OCI-LY1 (cell line): ENCODE measurements at regions not wholly inside any gene's neighbourhood (a gene's known extent, or its start where the extent isn't known, plus 50 kb on each side); places are given as distances from the start of the nearest gene placed in this dataset.

Source experiments
- H2AFZ ChIP-seq: fragments of 200-600 bp; sonication (generic), shearing (Covaris generic); 2 replicates; pipeline ENCODE4 v1.6.0; 2014; ENCODE audit warnings: antibody characterized with exemption, mild to moderate bottlenecking, low read length
- H3F3A ChIP-seq: fragments of 200-600 bp; sonication (generic), shearing (Covaris generic); 2 replicates; pipeline ENCODE4 v1.6.0; 2014; ENCODE audit warnings: mild to moderate bottlenecking, antibody characterized with exemption, low read length, moderate library complexity; ENCODE audit not compliant: insufficient read depth
- H3K27ac ChIP-seq: fragments of 200-600 bp; sonication (generic); 2 replicates; pipeline ENCODE4 v1.5.1; 2014; ENCODE audit warnings: low read length, mixed run types, mild to moderate bottlenecking, low read depth; ENCODE audit not compliant: poor library complexity, severe bottlenecking
- H3K27me3 ChIP-seq: fragments of 200-600 bp; sonication (generic); 2 replicates; pipeline ENCODE4 v1.6.0; 2014; ENCODE audit warnings: antibody characterized with exemption, mild to moderate bottlenecking, low read length, moderate library complexity; ENCODE audit not compliant: insufficient read depth
- H3K36me3 ChIP-seq: fragments of 200-600 bp; sonication (generic); 2 replicates; pipeline ENCODE4 v1.6.1; 2014; ENCODE audit warnings: mild to moderate bottlenecking, antibody characterized with exemption, low read length, moderate library complexity, mixed read lengths; ENCODE audit not compliant: insufficient read depth
- H3K4me1 ChIP-seq: fragments of 200-600 bp; sonication (generic); 2 replicates; pipeline ENCODE4 v1.5.1; 2014; ENCODE audit warnings: mild to moderate bottlenecking, low read length, moderate library complexity; ENCODE audit not compliant: insufficient read depth, severe bottlenecking
- H3K4me2 ChIP-seq: fragments of 200-600 bp; sonication (generic), shearing (Covaris generic); 2 replicates; pipeline ENCODE4 v1.6.1; 2014; ENCODE audit warnings: low read length
- H3K4me3 ChIP-seq: fragments of 200-600 bp; sonication (generic); 2 replicates; pipeline ENCODE4 v1.5.1; 2014; ENCODE audit warnings: low read length, low read depth, mild to moderate bottlenecking, mixed read lengths; ENCODE audit not compliant: poor library complexity, severe bottlenecking
- H3K79me2 ChIP-seq: fragments of 200-600 bp; shearing (Covaris generic); 2 replicates; pipeline ENCODE4 v1.6.1; 2016; ENCODE audit warnings: mixed run types, low read length, mixed read lengths; ENCODE audit not compliant: insufficient read depth
- H3K9ac ChIP-seq: fragments of 200-600 bp; sonication (generic), shearing (Covaris generic); 2 replicates; pipeline ENCODE4 v1.6.1; 2014; ENCODE audit warnings: mild to moderate bottlenecking, low read length, mixed read lengths
- H3K9me2 ChIP-seq: fragments of 200-600 bp; sonication (generic), shearing (Covaris generic); 2 replicates; pipeline ENCODE4 v1.6.1; 2014; ENCODE audit warnings: low read depth, mild to moderate bottlenecking, low read length, mixed read lengths
- H3K9me3 ChIP-seq: fragments of 200-600 bp; shearing (Covaris generic); 2 replicates; pipeline ENCODE4 v1.6.1; 2014; ENCODE audit warnings: low read length, mixed read lengths
- H4K20me1 ChIP-seq: fragments of 200-600 bp; sonication (generic), shearing (Covaris generic); 2 replicates; pipeline ENCODE4 v1.6.0; 2016; ENCODE audit warnings: mild to moderate bottlenecking, low read length; ENCODE audit not compliant: insufficient read depth
- CTCF ChIP-seq: fragments of 200-600 bp; sonication (generic), shearing (Covaris generic); IDR thresholded peaks from 2 replicates; pipeline ENCODE4 v1.5.1; 2017; ENCODE audit warnings: mild to moderate bottlenecking, antibody characterized with exemption, low read length, moderate library complexity, mixed read lengths
- EZH2 ChIP-seq: fragments of 200-600 bp; sonication (generic), shearing (Covaris generic); IDR thresholded peaks from 2 replicates; pipeline ENCODE4 v1.8.0; 2017; ENCODE audit warnings: borderline replicate concordance, mixed run types, mild to moderate bottlenecking, antibody characterized with exemption, low read length, moderate library complexity, mixed read lengths

DNA sequence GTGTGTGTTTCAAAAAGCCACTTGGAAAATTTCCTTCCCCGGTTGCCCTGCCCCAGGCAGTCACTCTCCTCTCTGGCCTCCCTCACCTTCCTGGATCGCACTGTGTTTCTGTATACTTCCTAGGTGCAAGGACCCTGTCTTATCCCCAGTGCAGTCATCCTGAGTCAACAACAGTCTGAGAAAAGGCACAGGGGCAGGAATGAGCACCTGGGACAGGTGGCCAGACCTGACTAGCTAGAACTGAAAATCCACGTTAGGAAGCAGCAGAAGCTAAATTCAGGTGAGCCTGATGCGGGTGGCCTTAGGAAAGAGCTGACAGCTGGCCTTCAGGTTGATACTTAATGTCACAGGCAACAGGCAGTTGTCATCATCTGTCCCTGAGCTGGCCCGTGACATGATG, 62.9 kb upstream of the VGLL4 start:
- H3K36me3 ChIP-seq: peaks cover 4% of the 10 kb centered on the region; the same call in 1 of the 2 replicates
- no peak overlapping the region for H3K9ac ChIP-seq
- H3K27ac ChIP-seq: no peak overlapping the region

DNA sequence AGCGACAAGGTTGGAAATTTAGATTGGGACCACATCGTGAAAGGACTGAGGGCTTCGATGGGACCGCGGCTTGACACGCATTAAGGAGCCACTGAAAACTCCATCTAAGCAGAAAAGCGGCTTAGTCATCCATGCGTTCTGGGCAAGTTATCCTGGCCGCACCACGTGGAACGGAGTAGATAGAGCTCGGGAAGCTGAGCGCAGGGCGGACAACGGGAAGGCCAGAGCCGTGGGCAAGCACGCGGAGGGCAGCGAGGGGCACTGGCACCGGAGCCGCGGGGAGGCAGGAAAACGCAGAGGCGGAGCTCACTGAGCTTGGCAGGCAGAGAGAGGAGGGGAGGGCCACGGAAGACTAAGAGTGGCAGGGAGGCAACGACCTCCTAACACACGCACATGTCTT, 61.3 kb upstream of the VGLL4 start:
- no peaks in the 10 kb centered on the region for H3K4me1 ChIP-seq
- no peak overlapping the region for H3K4me2 ChIP-seq
- no peaks in the 10 kb centered on the region; the same call in 1 of the 2 replicates for H3K9me3 ChIP-seq
- peaks cover 16% of the 10 kb centered on the region for H3K79me2 ChIP-seq
- no peak overlapping the region for H2AFZ ChIP-seq
- H3F3A ChIP-seq: no peaks in the 10 kb centered on the region
- H3K4me3 ChIP-seq: no peak overlapping the region
- H3K27ac ChIP-seq: no peak overlapping the region
- H3K9ac ChIP-seq: no peak overlapping the region
- TF ChIP-seq EZH2: no peak
- no peak for TF ChIP-seq CTCF
- no peaks in the 10 kb centered on the region for H3K27me3 ChIP-seq
- no peaks in the 10 kb centered on the region for H3K9me2 ChIP-seq
- peaks cover 12% of the 10 kb centered on the region for H3K36me3 ChIP-seq
- H4K20me1 ChIP-seq: no peaks in the 10 kb centered on the region

More for the DNA sequence above, 62.9 kb upstream of the VGLL4 start:
- Histone ChIP-seq H2AFZ (no peak overlapping the region), H3K9me3 (no peaks in the 10 kb centered on the region; the same call in 1 of the 2 replicates), H3K4me2 (no peak overlapping the region), H3F3A (no peaks in the 10 kb centered on the region), H3K27me3 (no peaks in the 10 kb centered on the region), H3K4me1 (no peaks in the 10 kb centered on the region), H3K79me2 (peaks cover 20% of the 10 kb centered on the region), H3K9me2 (no peaks in the 10 kb centered on the region), H4K20me1 (no peaks in the 10 kb centered on the region), H3K4me3 (no peak overlapping the region)
- TF ChIP-seq CTCF: no peak
- TF ChIP-seq EZH2: no peak

DNA sequence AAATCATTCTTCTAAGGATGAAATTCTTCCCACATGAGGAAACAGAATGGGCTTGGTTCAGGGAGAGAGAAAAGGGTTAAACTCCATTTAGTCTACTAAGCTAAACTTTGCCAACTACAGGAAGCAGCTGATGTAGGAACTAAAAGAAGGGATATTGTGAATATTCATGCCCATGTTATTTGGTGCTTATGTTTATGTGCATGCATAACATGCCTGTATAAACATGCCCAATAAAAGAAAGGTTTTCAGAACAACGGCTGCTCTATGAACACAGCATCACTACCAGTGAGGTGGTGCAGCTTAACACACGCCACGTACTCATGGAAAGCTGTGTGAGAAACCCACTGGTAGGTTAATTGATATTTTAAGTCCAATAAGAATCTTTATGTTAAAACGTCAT, 59.4 kb upstream of the VGLL4 start:
- Histone ChIP-seq H3K4me1 (no peaks in the 10 kb centered on the region), H3K36me3 (peaks cover 12% of the 10 kb centered on the region), H3K9me3 (no peaks in the 10 kb centered on the region), H3K27me3 (no peaks in the 10 kb centered on the region), H3K79me2 (peaks cover 5% of the 10 kb centered on the region; the same call in 1 of the 2 replicates), H2AFZ (no peak overlapping the region), H3K27ac (no peak overlapping the region), H3K9me2 (no peaks in the 10 kb centered on the region), H4K20me1 (no peaks in the 10 kb centered on the region), H3K9ac (no peak overlapping the region), H3K4me3 (no peak overlapping the region), H3K4me2 (no peak overlapping the region), H3F3A (no peaks in the 10 kb centered on the region)
- TF ChIP-seq CTCF (no peak), EZH2 (no peak)
